ENCODE measurements at regions not wholly inside any gene's neighbourhood (a gene's known extent, or its start where the extent isn't known, plus 50 kb on each side); places are given as distances from the start of the nearest gene placed in this dataset.
"Not testable (repeated sequence)": the region's sequence is repeated elsewhere in the genome, so short reads cannot be mapped to it uniquely, and the experiment has no call there.

GRCh38 chr3:140752499-140752898, 74.6 kb downstream of the TRIM42 start:
- no peak for DNase-seq

GRCh38 chr3:140753865-140754754, 76.2 kb downstream of the TRIM42 start:
- DNase-seq, result no peak

- no peak for DNase-seq
Measured at GRCh38 chr3:140754936-140755335, 77.1 kb downstream of the TRIM42 start.

GRCh38 chr3:140756240-140757016, 78.6 kb downstream of the TRIM42 start:
- no peak for DNase-seq

- DNase-seq, result no peak
Measured at GRCh38 chr3:140758791-140759444, 81.1 kb downstream of the TRIM42 start.

GRCh38 chr3:140760324-140761075, 82.6 kb downstream of the TRIM42 start:
- DNase-seq, result no peak

- DNase-seq, result no peak
Measured at GRCh38 chr3:140761076-140761639, 83.3 kb downstream of the TRIM42 start.

- DNase-seq, result no peak
Measured at GRCh38 chr3:140762746-140763145, 84.9 kb downstream of the TRIM42 start.

- DNase-seq, result no peak
Measured at GRCh38 chr3:140763532-140763931, 85.7 kb downstream of the TRIM42 start.

GRCh38 chr3:140765246-140765645, 87.4 kb downstream of the TRIM42 start:
- no peak for DNase-seq

- DNase-seq, result no peak
Measured at GRCh38 chr3:140766465-140766864, 88.6 kb downstream of the TRIM42 start.

- no peak for DNase-seq
Measured at GRCh38 chr3:140767566-140767965, 89.7 kb downstream of the TRIM42 start.

- DNase-seq, result no peak
Measured at GRCh38 chr3:140768941-140769340, 91.1 kb downstream of the TRIM42 start.

GRCh38 chr3:140769951-140770350, 92.1 kb downstream of the TRIM42 start:
- no peak for DNase-seq

GRCh38 chr3:140770977-140771667, 93.3 kb downstream of the TRIM42 start:
- no peak for DNase-seq

- DNase-seq, result no peak
Measured at GRCh38 chr3:140777631-140778233, 99.9 kb downstream of the TRIM42 start.

- DNase-seq, result no peak
Measured at GRCh38 chr3:140791368-140791767, 113.5 kb downstream of the TRIM42 start.

GRCh38 chr3:140794507-140794906, 116.6 kb downstream of the TRIM42 start:
- DNase-seq, result no peak

- DNase-seq, result not testable (repeated sequence)
Measured at GRCh38 chr3:140802898-140803297, 125.0 kb downstream of the TRIM42 start.

- DNase-seq, result no peak
Measured at GRCh38 chr3:140809316-140809715, 131.5 kb downstream of the TRIM42 start.
